Psoas muscle (tissue), 7 donors: ENCODE measurements at regions not wholly inside any gene's neighbourhood (a gene's known extent, or its start where the extent isn't known, plus 50 kb on each side); places are given as distances from the start of the nearest gene placed in this dataset.

Experiments used
- ATAC-seq, 4 donors: fragments of 200-7000 bp; cut with Tn5 transposase; one replicate each; pipeline ENCODE4 v1.9.1; 2020; ENCODE audit warnings: moderate library complexity in 3 of 4, mild to moderate bottlenecking in 2 of 4
- DNase-seq, 2 donors: peaks; one replicate each; pipeline ENCODE4 v3.0.0-alpha.2; 2020
- H3K27ac ChIP-seq: fragments of 200-600 bp; one replicate; pipeline ENCODE4 v1.8.0; 2022
- H3K27me3 ChIP-seq, 3 donors: fragments of 200-600 bp in 1 of 3; one replicate each; pipeline versions ENCODE4 v1.6.1 to v1.8.0; 2013 to 2022; ENCODE audit warnings: low read length in 2 of 3, mild to moderate bottlenecking in 2 of 3, moderate library complexity in 1 of 3; ENCODE audit not compliant: insufficient read depth in 3 of 3
- H3K36me3 ChIP-seq, 2 donors: fragments of 200-600 bp in 1 of 2; one replicate each; pipeline versions ENCODE4 v1.6.1 to v1.8.0; 2013 to 2022; ENCODE audit warnings: low read depth in 1 of 2, mild to moderate bottlenecking in 1 of 2, moderate library complexity in 1 of 2; ENCODE audit not compliant: insufficient read depth in 1 of 2
- H3K4me1 ChIP-seq: fragments of 200-600 bp; one replicate; pipeline ENCODE4 v1.8.0; 2022
- H3K4me3 ChIP-seq: fragments of 200-600 bp; one replicate; pipeline ENCODE4 v1.8.0; 2022; ENCODE audit warnings: mild to moderate bottlenecking
- H3K9me3 ChIP-seq: fragments of 200-600 bp; one replicate; pipeline ENCODE4 v1.8.0; 2022
- CTCF ChIP-seq: fragments of 200-600 bp; IDR thresholded peaks from one replicate; pipeline ENCODE4 v1.8.0; 2022; ENCODE audit warnings: antibody characterized with exemption
- WGBS, 3 donors: extraction: QIAGEN DNeasy Blood & Tissue Kit; methylation state at CpG; one replicate each; pipeline versions ENCODE4 v1.1.6 to v1.1.7; 2013; 5-methylcytosine and 5-hydroxymethylcytosine counted together
- intact Hi-C, 2 donors: fragments of 100-400 bp; cut with DNase I; formaldehyde crosslinking; loops; one replicate each; pipeline versions ENCODE4 v1.11.0 to v1.14.2; 2022
- donor health status: healthy with polysubstance abuse.
- donor health status: DM: no; HTN: no; CAD: no; lungs with moderate emphysema.
- donor health status: Bipolar disorder and iron deficiency.
- donor health status: healthy.
- donor health status: DM: yes; HTN: yes; CAD: no.
- donor health status: DM: no; HTN: no; CAD: no.
- donor health status: DM: yes; HTN: yes; CAD: no.

- DNase-seq (no peak), ATAC-seq (no peak)
- TF ChIP-seq CTCF = no peak
- Histone ChIP-seq H3K9me3 (no peaks in the 10 kb centered on the region), H3K4me1 (peaks cover 6% of the 10 kb centered on the region), H3K36me3 (no peaks in the 10 kb centered on the region), H3K27me3 (peaks cover 0 to 25% (median 0%) of the 10 kb centered on the region in 3 donors), H3K27ac (no peak overlapping the region), H3K4me3 (no peak overlapping the region)
- intact Hi-C loops = no loop called here
- 0 to 5% (median 4%) methylated on average over 2 of the region's 2 CpGs for WGBS, 3 donors
Measured at GRCh38 chr10:63866747-63867140, 345.5 kb downstream of the REEP3 start.

GRCh38 chr10:63878428-63878827 is 357.2 kb downstream of the REEP3 start:
- WGBS, 3 donors = 78 to 84% (median 80%) methylated on average over 2 of the region's 2 CpGs
- ATAC-seq = no peak
- H3K4me3 ChIP-seq = no peak overlapping the region
- H3K36me3 ChIP-seq = no peaks in the 10 kb centered on the region
- peaks cover 13% of the 10 kb centered on the region for H3K9me3 ChIP-seq
- no peak overlapping the region for H3K27ac ChIP-seq
- TF ChIP-seq CTCF = no peak
- no peaks in the 10 kb centered on the region for H3K27me3 ChIP-seq
- H3K4me1 ChIP-seq = no peaks in the 10 kb centered on the region
- no peak for DNase-seq
- intact Hi-C loops = loop anchor here in 1 of 2 donors (10.0 kb wide), 1 partner anchor 96 kb away; no protein-coding TSS in a partner anchor

GRCh38 chr10:63883861-63884260 is 362.7 kb downstream of the REEP3 start:
- peaks cover 6% of the 10 kb centered on the region for H3K9me3 ChIP-seq
- H3K27ac ChIP-seq = no peak overlapping the region
- DNase-seq (no peak), ATAC-seq (no peak)
- WGBS, 3 donors = 80 to 90% (median 88%) methylated on average over 1 of the region's 1 CpG
- no peaks in the 10 kb centered on the region for H3K36me3 ChIP-seq
- TF ChIP-seq CTCF = no peak
- intact Hi-C loops = no loop called here
- H3K4me3 ChIP-seq = no peak overlapping the region
- H3K27me3 ChIP-seq = no peaks in the 10 kb centered on the region
- no peaks in the 10 kb centered on the region for H3K4me1 ChIP-seq

- Histone ChIP-seq H3K4me1 (no peaks in the 10 kb centered on the region), H3K27me3 (no peaks in the 10 kb centered on the region), H3K9me3 (peaks cover 6% of the 10 kb centered on the region), H3K4me3 (no peak overlapping the region), H3K27ac (no peak overlapping the region), H3K36me3 (no peaks in the 10 kb centered on the region)
- intact Hi-C loops = no loop called here
- no peak for DNase-seq
- ATAC-seq = no peak
- no peak for TF ChIP-seq CTCF
- WGBS, 3 donors = 70 to 78% (median 75%) methylated on average over 2 of the region's 2 CpGs
Measured at GRCh38 chr10:63884426-63884825, 363.2 kb downstream of the REEP3 start.

- DNase-seq (no peak), ATAC-seq (no peak)
- H3K4me3 ChIP-seq = no peak overlapping the region
- H3K27me3 ChIP-seq = no peaks in the 10 kb centered on the region
- no peak overlapping the region for H3K27ac ChIP-seq
- intact Hi-C loops = no loop called here
- no peaks in the 10 kb centered on the region for H3K36me3 ChIP-seq
- peaks cover 6% of the 10 kb centered on the region for H3K9me3 ChIP-seq
- no peak for TF ChIP-seq CTCF
- no peaks in the 10 kb centered on the region for H3K4me1 ChIP-seq
Measured at GRCh38 chr10:63885156-63885555, 364.0 kb downstream of the REEP3 start.
